Mesothelial cell of epicardium (in vitro differentiated cells): ENCODE measurements at regions not wholly inside any gene's neighbourhood (a gene's known extent, or its start where the extent isn't known, plus 50 kb on each side); places are given as distances from the start of the nearest gene placed in this dataset.

Source experiments
- DNase-seq, 2 experiments: peaks; one replicate each; pipeline ENCODE4 v3.0.0; 2021; ENCODE audit warnings: low spot score in 2 of 2; ENCODE audit not compliant: unreplicated experiment in 2 of 2
- H3K27ac Mint-ChIP-seq: 2 replicates; pipeline ENCODE4 v1.8.0; 2021; ENCODE audit warnings: mixed read lengths
- H3K27me3 Mint-ChIP-seq: 2 replicates; pipeline ENCODE4 v1.8.0; 2021; ENCODE audit warnings: low read depth, mixed read lengths
- H3K36me3 Mint-ChIP-seq: 2 replicates; pipeline ENCODE4 v1.8.0; 2021; ENCODE audit warnings: mixed read lengths
- H3K4me1 Mint-ChIP-seq: 2 replicates; pipeline ENCODE4 v1.8.0; 2021; ENCODE audit warnings: mixed read lengths
- H3K4me3 Mint-ChIP-seq: 2 replicates; pipeline ENCODE4 v1.8.0; 2021; ENCODE audit warnings: mild to moderate bottlenecking, moderate library complexity, mixed read lengths
- H3K9me3 Mint-ChIP-seq: 2 replicates; pipeline ENCODE4 v1.8.0; 2021; ENCODE audit warnings: mixed read lengths
- CTCF ChIP-seq: fragments of 200-600 bp; sonication (generic); IDR thresholded peaks from one replicate; pipeline ENCODE4 v1.5.0; 2021; ENCODE audit warnings: antibody characterized with exemption; ENCODE audit not compliant: unreplicated experiment

- Mint-ChIP-seq H3K4me1 (peaks cover 4% of the 10 kb centered on the region), H3K27ac (no peak overlapping the region), H3K36me3 (no peaks in the 10 kb centered on the region), H3K9me3 (no peaks in the 10 kb centered on the region), H3K27me3 (peaks cover 10% of the 10 kb centered on the region), H3K4me3 (no peak overlapping the region)
- DNase-seq = no peak
- TF ChIP-seq CTCF = no peak
Observed at GRCh38 chr21:35677298-35677841, 383.0 kb downstream of the SETD4 start.

GRCh38 chr21:35674895-35675470, 385.3 kb downstream of the SETD4 start:
- H3K4me1 Mint-ChIP-seq = peaks cover 4% of the 10 kb centered on the region
- DNase-seq = no peak
- no peaks in the 10 kb centered on the region for H3K9me3 Mint-ChIP-seq
- H3K27me3 Mint-ChIP-seq = peaks cover 14% of the 10 kb centered on the region
- no peak for TF ChIP-seq CTCF
- H3K27ac Mint-ChIP-seq = no peak overlapping the region
- H3K4me3 Mint-ChIP-seq = no peak overlapping the region
- H3K36me3 Mint-ChIP-seq = no peaks in the 10 kb centered on the region

GRCh38 chr21:35674091-35674671, 386.1 kb downstream of the SETD4 start:
- Mint-ChIP-seq H3K27ac (no peak overlapping the region), H3K36me3 (no peaks in the 10 kb centered on the region), H3K9me3 (no peaks in the 10 kb centered on the region), H3K27me3 (peaks cover 10% of the 10 kb centered on the region), H3K4me1 (peaks cover 4% of the 10 kb centered on the region), H3K4me3 (no peak overlapping the region)
- DNase-seq = no peak
- no peak for TF ChIP-seq CTCF

GRCh38 chr21:35672313-35672712, 388.0 kb downstream of the SETD4 start:
- TF ChIP-seq CTCF = no peak
- no peak overlapping the region for H3K4me3 Mint-ChIP-seq
- H3K27ac Mint-ChIP-seq = no peak overlapping the region
- peaks cover 20% of the 10 kb centered on the region for H3K27me3 Mint-ChIP-seq
- no peak for DNase-seq
- H3K4me1 Mint-ChIP-seq = peaks cover 3% of the 10 kb centered on the region
- H3K9me3 Mint-ChIP-seq = no peaks in the 10 kb centered on the region
- H3K36me3 Mint-ChIP-seq = no peaks in the 10 kb centered on the region

GRCh38 chr21:35664683-35665082, 395.6 kb downstream of the SETD4 start:
- Mint-ChIP-seq H3K4me1 (no peaks in the 10 kb centered on the region), H3K27me3 (peaks cover 55% of the 10 kb centered on the region), H3K27ac (no peak overlapping the region)

More at GRCh38 chr21:35664683-35665082, 395.6 kb downstream of the SETD4 start:
- Mint-ChIP-seq H3K9me3 (no peaks in the 10 kb centered on the region), H3K4me3 (no peak overlapping the region), H3K36me3 (no peaks in the 10 kb centered on the region)
- no peak for TF ChIP-seq CTCF
- DNase-seq = no peak
